Trophoblast cell (in vitro differentiated cells and primary cell): ENCODE measurements at regions not wholly inside any gene's neighbourhood (a gene's known extent, or its start where the extent isn't known, plus 50 kb on each side); places are given as distances from the start of the nearest gene placed in this dataset.

Experiments used
- DNase-seq, 2 donors: peaks; one replicate each; pipeline ENCODE4 v3.0.0-alpha.2; 2016
- H2AFZ ChIP-seq: 2 replicates; pipeline ENCODE4 v1.6.1; 2013; ENCODE audit warnings: low read length, moderate library complexity, mild to moderate bottlenecking; ENCODE audit not compliant: insufficient read depth, poor library complexity
- H2AK5ac ChIP-seq: 2 replicates; pipeline ENCODE4 v1.6.1; 2013; ENCODE audit warnings: mild to moderate bottlenecking, low read length
- H2BK120ac ChIP-seq: 2 replicates; pipeline ENCODE4 v1.6.1; 2013; ENCODE audit warnings: low read length, mild to moderate bottlenecking, moderate library complexity; ENCODE audit not compliant: insufficient read depth, poor library complexity
- H2BK12ac ChIP-seq: 2 replicates; pipeline ENCODE4 v1.6.1; 2013; ENCODE audit warnings: mild to moderate bottlenecking, low read length, moderate library complexity
- H2BK5ac ChIP-seq: 2 replicates; pipeline ENCODE4 v1.6.1; 2013; ENCODE audit warnings: low read length, low read depth, moderate library complexity, mild to moderate bottlenecking; ENCODE audit not compliant: poor library complexity
- H3K14ac ChIP-seq: 2 replicates; pipeline ENCODE4 v1.6.1; 2013; ENCODE audit warnings: mild to moderate bottlenecking, low read length
- H3K18ac ChIP-seq: 2 replicates; pipeline ENCODE4 v1.6.1; 2013; ENCODE audit warnings: mild to moderate bottlenecking, low read length
- H3K23ac ChIP-seq: 2 replicates; pipeline ENCODE4 v1.6.1; 2013; ENCODE audit warnings: low read length
- H3K27ac ChIP-seq: 2 replicates; pipeline ENCODE4 v1.5.1; 2013; ENCODE audit warnings: low read depth, mild to moderate bottlenecking, inconsistent platforms, low read length, moderate library complexity
- H3K27me3 ChIP-seq: 2 replicates; pipeline ENCODE4 v1.6.1; 2013; ENCODE audit warnings: inconsistent platforms, mild to moderate bottlenecking, low read length, moderate library complexity; ENCODE audit not compliant: insufficient read depth
- H3K36me3 ChIP-seq, 2 experiments: 1 replicate in 1 of 2; 2 replicates in 1 of 2; pipeline ENCODE4 v1.6.1; 2013; ENCODE audit warnings: low read length in 2 of 2, mild to moderate bottlenecking in 2 of 2, moderate library complexity in 1 of 2; ENCODE audit not compliant: insufficient read depth in 2 of 2, control insufficient read depth in 1 of 2
- H3K4ac ChIP-seq: 2 replicates; pipeline ENCODE4 v1.6.1; 2013; ENCODE audit warnings: low read depth, mild to moderate bottlenecking, low read length, moderate library complexity
- H3K4me1 ChIP-seq, 2 experiments: 1 replicate in 1 of 2; 2 replicates in 1 of 2; pipeline ENCODE4 v1.6.1; 2013; ENCODE audit warnings: low read length in 2 of 2, mild to moderate bottlenecking in 2 of 2, moderate library complexity in 1 of 2; ENCODE audit not compliant: insufficient read depth in 2 of 2, control insufficient read depth in 1 of 2
- H3K4me2 ChIP-seq: 2 replicates; pipeline ENCODE4 v1.6.1; 2013; ENCODE audit warnings: inconsistent platforms, mild to moderate bottlenecking, low read length, moderate library complexity
- H3K4me3 ChIP-seq: 2 replicates; pipeline ENCODE4 v1.5.1; 2013; ENCODE audit warnings: mild to moderate bottlenecking, low read depth, low read length, inconsistent platforms
- H3K79me1 ChIP-seq: one replicate; pipeline ENCODE4 v1.6.1; 2013; ENCODE audit warnings: low read length
- H3K79me2 ChIP-seq: 2 replicates; pipeline ENCODE4 v1.6.1; 2013; ENCODE audit warnings: low read length, mild to moderate bottlenecking; ENCODE audit not compliant: control insufficient read depth, insufficient read depth, poor library complexity
- H3K9ac ChIP-seq: 2 replicates; pipeline ENCODE4 v1.6.1; 2013; ENCODE audit warnings: mild to moderate bottlenecking, low read length
- H3K9me3 ChIP-seq: 2 replicates; pipeline ENCODE4 v1.6.1; 2013; ENCODE audit warnings: low read depth, mild to moderate bottlenecking, control low read depth, inconsistent platforms, low read length; ENCODE audit not compliant: insufficient read depth
- H4K12ac ChIP-seq: 2 replicates; pipeline ENCODE4 v1.6.1; 2013; ENCODE audit warnings: low read depth, mild to moderate bottlenecking, low read length, moderate library complexity
- H4K8ac ChIP-seq: 2 replicates; pipeline ENCODE4 v1.6.1; 2013; ENCODE audit warnings: low read depth, mild to moderate bottlenecking, low read length, moderate library complexity
- H4K91ac ChIP-seq: one replicate; pipeline ENCODE4 v1.6.1; 2013; ENCODE audit warnings: low read depth, mild to moderate bottlenecking, low read length, moderate library complexity
- WGBS: extraction: QIAGEN DNeasy Blood & Tissue Kit; methylation state at CpG from one replicate; pipeline ENCODE4 v1.1.7; 2013; ENCODE audit warnings: missing lambda C conversion rate; ENCODE audit not compliant: insufficient read length, insufficient coverage; ENCODE audit errors: extremely low coverage; 5-methylcytosine and 5-hydroxymethylcytosine counted together

DNA sequence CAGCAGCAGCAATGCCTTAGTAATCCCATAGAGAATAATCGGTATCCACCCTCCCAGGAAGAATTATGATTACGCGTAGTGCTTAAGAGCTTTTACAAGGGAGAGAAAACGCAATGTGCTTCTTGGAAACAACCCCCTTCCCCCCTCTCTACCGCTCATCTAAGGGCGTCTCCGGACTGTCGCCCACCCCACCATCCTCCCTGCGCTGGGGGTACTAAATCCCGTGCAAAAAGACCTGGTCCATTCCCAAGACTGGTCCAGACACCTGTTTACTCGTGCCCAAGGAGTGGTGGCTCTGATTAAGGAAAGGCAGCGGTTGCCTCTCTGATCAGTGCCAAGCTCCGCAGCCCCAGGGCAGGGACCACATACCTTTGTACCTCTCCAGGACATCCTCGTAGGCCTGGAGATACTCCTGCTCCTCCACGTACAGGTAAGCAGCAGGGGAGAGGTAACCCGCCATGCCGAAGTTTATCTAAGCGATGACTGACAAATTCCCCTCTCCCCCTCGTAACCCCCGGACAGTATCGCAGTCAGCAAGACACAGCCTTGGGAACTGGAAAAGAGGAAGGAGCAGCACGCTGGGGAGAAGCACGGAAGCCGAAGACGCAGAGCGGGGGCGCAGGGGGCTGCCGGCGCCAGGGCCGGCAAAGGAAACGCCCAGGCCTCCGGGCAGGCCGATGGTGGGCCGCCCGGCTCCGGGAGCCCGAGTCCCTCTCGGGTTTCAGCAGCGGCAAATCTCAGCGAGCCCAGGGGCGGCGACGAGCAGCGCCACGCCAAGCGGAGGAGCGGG lies 112.0 kb upstream of the BEND6 start:
- peak in 1 of 2 donors; percentile 8 for DNase-seq
- WGBS = no CpG with 5 or more reads among the region's 47 CpGs
- Histone ChIP-seq H3K79me1 (peaks cover 4% of the 10 kb centered on the region), H3K36me3 (no peaks in the 10 kb centered on the region), H3K4me3 (peak overlapping the region; percentile 94), H2AFZ (peak overlapping the region; percentile 12), H3K4me1 (peaks cover 3 to 4% of the 10 kb centered on the region in 2 experiments), H4K91ac (peak overlapping the region; percentile 56), H2BK120ac (peak overlapping the region; percentile 1), H3K23ac (no peak overlapping the region), H3K14ac (peak overlapping the region; percentile 15), H3K4ac (peak overlapping the region; percentile 39), H2AK5ac (no peak overlapping the region), H2BK5ac (peak overlapping the region; percentile 33), H3K18ac (peak overlapping the region; percentile 49), H3K27me3 (no peaks in the 10 kb centered on the region), H4K12ac (no peak overlapping the region), H3K9ac (peak overlapping the region; percentile 16), H3K79me2 (peaks cover 4% of the 10 kb centered on the region), H3K9me3 (no peaks in the 10 kb centered on the region), H2BK12ac (no peak overlapping the region), H3K27ac (peak overlapping the region; percentile 79), H4K8ac (peak overlapping the region; percentile 1), H3K4me2 (peak overlapping the region; percentile 99)

DNA sequence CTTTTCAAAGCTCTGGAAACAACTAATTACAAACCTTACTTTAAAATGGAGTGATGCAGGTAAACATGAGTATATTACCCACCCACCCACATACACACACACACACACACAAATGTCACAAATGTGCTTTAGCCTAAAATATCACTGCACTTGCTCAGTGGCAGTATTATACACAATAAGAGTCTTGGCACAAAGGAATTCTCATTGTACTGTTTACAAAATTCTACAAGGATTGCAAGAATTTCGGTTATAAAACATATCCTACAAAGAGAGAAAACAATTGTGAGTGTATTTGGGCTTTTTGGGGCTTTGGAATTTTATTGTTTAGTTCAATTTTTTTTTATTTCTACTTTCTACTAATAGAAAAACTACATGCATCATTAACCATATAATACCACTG lies 113.2 kb upstream of the BEND6 start:
- peaks cover 3 to 7% of the 10 kb centered on the region in 2 experiments for H3K4me1 ChIP-seq
- no peak overlapping the region for H2BK5ac ChIP-seq
- H4K8ac ChIP-seq = no peak overlapping the region
- no peaks in the 10 kb centered on the region for H3K36me3 ChIP-seq
- H3K27ac ChIP-seq = no peak overlapping the region
- H3K9me3 ChIP-seq = no peaks in the 10 kb centered on the region
- DNase-seq = no peak
- no peak overlapping the region for H3K18ac ChIP-seq
- H3K14ac ChIP-seq = no peak overlapping the region
- H3K27me3 ChIP-seq = no peaks in the 10 kb centered on the region
- no peak overlapping the region for H2AFZ ChIP-seq
- no peak overlapping the region for H3K4ac ChIP-seq
- H4K91ac ChIP-seq = no peak overlapping the region
- H3K23ac ChIP-seq = no peak overlapping the region
- H2BK12ac ChIP-seq = no peak overlapping the region
- H3K9ac ChIP-seq = no peak overlapping the region
- no peak overlapping the region for H4K12ac ChIP-seq
- no peak overlapping the region for H3K4me2 ChIP-seq
- WGBS = no CpG with 5 or more reads among the region's 1 CpG
- H2BK120ac ChIP-seq = no peak overlapping the region
- no peak overlapping the region for H2AK5ac ChIP-seq
- peaks cover 4% of the 10 kb centered on the region for H3K79me1 ChIP-seq
- peaks cover 4% of the 10 kb centered on the region for H3K79me2 ChIP-seq
- no peak overlapping the region for H3K4me3 ChIP-seq

DNA sequence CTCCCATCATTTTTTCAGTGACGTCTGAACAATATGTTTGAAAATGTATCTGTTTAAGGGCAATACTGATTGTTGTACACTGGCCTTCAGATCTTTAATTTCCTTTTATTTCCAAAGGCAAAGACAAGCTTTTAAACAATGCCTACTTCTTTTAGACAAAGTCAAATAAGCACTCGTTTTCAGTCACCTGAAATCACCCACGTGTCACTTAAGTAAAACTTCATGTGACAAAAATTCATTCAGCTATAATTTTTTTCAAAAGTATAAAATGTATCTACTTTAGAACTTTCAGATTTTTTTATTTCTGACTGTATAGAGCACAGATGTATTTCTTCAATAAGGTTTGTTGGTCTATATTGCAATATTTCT lies 113.5 kb upstream of the BEND6 start:
- Histone ChIP-seq H3K27me3 (no peaks in the 10 kb centered on the region), H2AFZ (no peak overlapping the region), H3K4me3 (no peak overlapping the region), H3K23ac (no peak overlapping the region), H3K9me3 (no peaks in the 10 kb centered on the region), H3K14ac (no peak overlapping the region), H3K9ac (no peak overlapping the region), H2BK120ac (no peak overlapping the region), H2BK12ac (no peak overlapping the region), H2AK5ac (no peak overlapping the region), H2BK5ac (no peak overlapping the region), H3K4me2 (no peak overlapping the region), H3K36me3 (no peaks in the 10 kb centered on the region), H3K79me2 (peaks cover 4% of the 10 kb centered on the region), H4K8ac (no peak overlapping the region), H4K12ac (no peak overlapping the region), H3K4me1 (peaks cover 3 to 7% of the 10 kb centered on the region in 2 experiments), H3K4ac (no peak overlapping the region), H3K79me1 (peaks cover 4% of the 10 kb centered on the region), H3K18ac (no peak overlapping the region), H4K91ac (no peak overlapping the region), H3K27ac (no peak overlapping the region)
- no CpG with 5 or more reads among the region's 3 CpGs for WGBS
- no peak for DNase-seq

DNA sequence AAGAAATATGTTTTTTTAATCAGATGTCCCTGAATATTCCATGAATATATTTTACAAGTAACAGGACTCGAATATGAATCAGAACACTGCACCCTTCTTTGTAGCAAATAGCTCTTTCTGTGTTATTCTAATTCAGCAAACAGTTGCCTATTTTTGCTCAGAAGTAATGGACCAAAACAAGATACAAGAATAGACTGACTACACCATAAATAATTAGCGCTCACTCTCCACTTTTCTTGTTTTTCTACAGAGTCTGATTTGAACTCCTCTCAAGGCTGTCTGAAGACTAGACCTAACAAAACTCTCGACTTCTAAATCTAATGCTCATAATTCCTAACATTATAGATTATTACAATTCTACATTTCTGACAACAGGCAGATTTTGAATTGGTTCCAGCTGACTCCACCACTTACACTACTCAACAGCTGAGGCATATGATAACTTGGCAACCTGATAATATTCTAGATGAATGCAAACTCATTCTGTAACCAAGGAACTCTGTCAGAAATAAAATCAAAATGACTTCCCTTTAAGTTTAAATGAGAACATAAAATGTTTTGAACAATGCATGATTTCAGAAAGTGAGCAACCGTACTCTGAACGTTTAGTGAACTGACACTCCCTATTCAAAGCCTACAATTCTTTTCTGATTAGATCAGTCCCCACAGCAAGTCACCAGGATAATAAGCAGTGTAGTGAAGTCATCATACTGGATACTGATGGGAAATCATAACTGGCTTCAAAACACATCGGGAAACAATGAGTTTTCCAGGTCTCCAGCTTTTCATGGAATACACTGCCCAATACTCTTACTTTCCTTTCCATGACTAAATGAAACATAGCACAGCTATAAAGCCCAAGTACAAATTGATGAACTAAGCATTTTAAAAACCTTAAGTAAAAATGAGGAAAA lies 114.2 kb upstream of the BEND6 start:
- Histone ChIP-seq H3K9me3 (no peaks in the 10 kb centered on the region), H3K4ac (no peak overlapping the region), H3K23ac (no peak overlapping the region), H3K79me2 (peaks cover 4% of the 10 kb centered on the region), H2BK12ac (no peak overlapping the region), H3K4me2 (peak overlapping the region; percentile 30), H2AFZ (no peak overlapping the region), H3K14ac (no peak overlapping the region), H4K91ac (no peak overlapping the region), H2AK5ac (no peak overlapping the region), H4K8ac (no peak overlapping the region), H3K4me1 (peaks cover 3 to 7% of the 10 kb centered on the region in 2 experiments), H3K27me3 (no peaks in the 10 kb centered on the region), H3K79me1 (peaks cover 4% of the 10 kb centered on the region), H3K4me3 (no peak overlapping the region), H4K12ac (no peak overlapping the region), H3K18ac (no peak overlapping the region), H3K9ac (no peak overlapping the region), H2BK120ac (no peak overlapping the region), H3K36me3 (no peaks in the 10 kb centered on the region), H3K27ac (no peak overlapping the region), H2BK5ac (no peak overlapping the region)
- DNase-seq = peak in 1 of 2 donors; percentile 42
- WGBS = no CpG with 5 or more reads among the region's 6 CpGs
